ENCODE measurements at regions not wholly inside any gene's neighbourhood (a gene's known extent, or its start where the extent isn't known, plus 50 kb on each side); places are given as distances from the start of the nearest gene placed in this dataset.
A peak's percentile ranks its signal among the peaks of the same experiment; 100 is the strongest.

- Histone ChIP-seq H3K27ac (peak overlapping the region; percentile 60 to 100 (median 98)), H3K9me3 (no peaks in the 10 kb centered on the region), H3K4me1 (peaks cover 90% of the 10 kb centered on the region), H3K4me3 (no peak overlapping the region), H3K36me3 (replicated peaks in 1 of 2; ENCODE audit: insufficient read depth in 1 of 2, low read depth in 2 of 2) (no peaks in the 10 kb centered on the region), H3K27me3 (no peaks in the 10 kb centered on the region)
- intact Hi-C loops (cut with DNase I) = no loop called here
- no peak for TF ChIP-seq POLR2A (IDR thresholded peaks at IDR 0.05)
- TF ChIP-seq CTCF (IDR thresholded peaks at IDR 0.05) = no peak
- DNase-seq = peak in 1 of 4 donors; percentile 6
- WGBS, 2 donors = 54 to 79% methylated on average over 6 to 7 of the region's 7 CpGs
- ATAC-seq = no peak
These were observed 73.5 kb upstream of the WNT7B start for GRCh38 chr22:46050451-46050845.

GRCh38 chr22:46050916-46051614 is 74.1 kb upstream of the WNT7B start:
- DNase-seq (peak in 3 of 4 donors; percentile 5 to 13 (median 11)), ATAC-seq (no peak)
- no peak for TF ChIP-seq POLR2A (IDR thresholded peaks at IDR 0.05)
- no peak for TF ChIP-seq CTCF (IDR thresholded peaks at IDR 0.05)
- Histone ChIP-seq H3K27ac (peak overlapping the region; percentile 60 to 100 (median 98)), H3K36me3 (replicated peaks in 1 of 2; ENCODE audit: insufficient read depth in 1 of 2, low read depth in 2 of 2) (no peaks in the 10 kb centered on the region), H3K4me3 (no peak overlapping the region), H3K27me3 (no peaks in the 10 kb centered on the region), H3K9me3 (no peaks in the 10 kb centered on the region), H3K4me1 (peaks cover 90% of the 10 kb centered on the region)
- intact Hi-C loops (cut with DNase I) = no loop called here
- WGBS, 2 donors = 70 to 81% methylated on average over 11 of the region's 11 CpGs

GRCh38 chr22:46051646-46052045 is 74.7 kb upstream of the WNT7B start:
- TF ChIP-seq POLR2A (IDR thresholded peaks at IDR 0.05) = no peak
- no peak for TF ChIP-seq CTCF (IDR thresholded peaks at IDR 0.05)
- ATAC-seq = no peak
- Histone ChIP-seq H3K27me3 (no peaks in the 10 kb centered on the region), H3K27ac (peak overlapping the region; percentile 84 to 100 (median 98)), H3K9me3 (no peaks in the 10 kb centered on the region), H3K36me3 (replicated peaks in 1 of 2; ENCODE audit: insufficient read depth in 1 of 2, low read depth in 2 of 2) (no peaks in the 10 kb centered on the region), H3K4me1 (peaks cover 90% of the 10 kb centered on the region), H3K4me3 (no peak overlapping the region)
- 74 to 76% methylated on average over 8 of the region's 8 CpGs for WGBS, 2 donors
- peak in 1 of 4 donors; percentile 9 for DNase-seq
- intact Hi-C loops (cut with DNase I) = no loop called here

- Histone ChIP-seq H3K36me3 (replicated peaks in 1 of 2; ENCODE audit: insufficient read depth in 1 of 2, low read depth in 2 of 2) (no peaks in the 10 kb centered on the region), H3K4me3 (no peak overlapping the region), H3K27ac (peak overlapping the region; percentile 84 to 100 (median 98)), H3K4me1 (peaks cover 90% of the 10 kb centered on the region), H3K27me3 (no peaks in the 10 kb centered on the region), H3K9me3 (no peaks in the 10 kb centered on the region)
- WGBS, 2 donors = 9 to 23% methylated on average over 4 to 6 of the region's 6 CpGs
- intact Hi-C loops (cut with DNase I) = no loop called here
- TF ChIP-seq POLR2A (IDR thresholded peaks at IDR 0.05) (peak in 1 of 3 donors; percentile 3), CTCF (IDR thresholded peaks at IDR 0.05) (no peak)
- DNase-seq (peak in 3 of 4 donors; percentile 19 to 40 (median 37)), ATAC-seq (no peak)
These were observed 75.4 kb upstream of the WNT7B start for GRCh38 chr22:46052331-46052771.
